GM19397 (cell line): ENCODE measurements at regions not wholly inside any gene's neighbourhood (a gene's known extent, or its start where the extent isn't known, plus 50 kb on each side); places are given as distances from the start of the nearest gene placed in this dataset.
"Not testable (repeated sequence)": the region's sequence is repeated elsewhere in the genome, so short reads cannot be mapped to it uniquely, and the experiment has no call there.

Experiments
- ATAC-seq: cut with Tn5 transposase; IDR thresholded peaks from one replicate; pipeline ENCODE4 v1.9.1; 2021; ENCODE audit warnings: mild to moderate bottlenecking, moderate library complexity; ENCODE audit not compliant: unreplicated experiment

DNA sequence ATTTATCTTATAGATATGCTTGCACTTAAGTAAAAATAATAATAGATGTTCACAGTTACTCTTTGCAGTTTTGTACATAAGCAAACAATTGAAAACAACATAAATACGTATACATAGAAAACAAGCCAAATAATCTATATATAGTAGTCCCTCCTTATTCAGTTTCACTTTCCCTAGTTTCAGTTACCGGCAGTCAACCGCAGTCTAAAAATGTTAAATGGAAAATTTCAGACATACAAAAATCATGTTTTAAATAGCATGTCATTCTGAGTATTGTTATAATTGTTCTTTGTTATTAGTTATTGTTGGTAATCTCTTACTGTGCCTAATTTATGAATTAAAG lies 262.0 kb downstream of the CGGBP1 start:
- no peak for ATAC-seq

DNA sequence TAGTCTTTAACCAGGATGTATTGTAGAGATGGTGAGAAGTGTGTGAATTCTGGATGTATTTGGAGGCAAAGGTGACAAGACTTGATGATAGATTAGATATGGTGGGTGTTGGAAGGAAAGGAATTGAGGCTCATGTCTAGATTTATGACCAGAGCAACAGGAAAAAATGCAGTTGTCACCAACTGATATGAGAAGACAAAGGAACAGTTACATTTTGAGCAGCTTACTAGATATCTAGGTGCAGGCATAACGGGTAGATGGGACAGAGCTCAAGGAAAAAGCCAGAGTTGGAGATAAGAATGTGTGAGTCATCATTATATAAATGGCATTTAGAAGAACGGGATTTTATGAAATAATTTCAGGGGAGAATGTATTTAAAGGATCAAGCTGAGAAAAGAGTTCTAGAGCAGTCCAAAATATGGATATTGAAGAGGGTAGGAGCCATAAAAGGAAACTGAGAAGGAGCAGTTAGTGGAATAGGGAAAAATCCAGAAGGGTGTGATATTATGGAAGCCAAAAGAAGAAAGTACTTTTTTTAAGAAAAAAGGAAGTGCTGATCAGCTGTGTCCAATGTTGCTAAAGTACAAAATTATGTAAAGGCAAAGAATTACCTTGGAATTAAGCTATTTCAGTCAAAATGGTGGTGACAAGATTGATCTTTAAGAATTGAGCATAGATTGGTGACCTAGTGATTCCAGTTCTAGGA lies 262.5 kb downstream of the CGGBP1 start:
- no peak for ATAC-seq

DNA sequence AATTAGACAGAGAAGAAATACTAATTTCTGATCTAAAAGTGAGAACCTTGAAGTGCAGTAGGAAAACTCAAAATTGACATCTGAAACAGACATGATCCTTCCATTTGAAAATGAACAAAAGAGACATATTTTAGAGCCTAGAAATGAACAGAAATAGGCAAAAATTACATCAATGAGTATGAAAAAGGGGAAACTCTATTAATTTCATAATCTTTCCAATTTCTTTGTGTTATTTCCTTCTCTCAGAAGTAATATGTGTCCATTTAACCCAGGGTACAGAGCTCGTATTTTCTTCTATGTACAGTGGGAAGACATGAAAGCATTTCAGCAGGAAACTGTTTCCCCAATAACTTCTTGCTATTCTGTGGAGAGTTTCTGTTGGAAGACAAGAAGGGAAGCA lies 263.1 kb downstream of the CGGBP1 start:
- ATAC-seq: no peak

DNA sequence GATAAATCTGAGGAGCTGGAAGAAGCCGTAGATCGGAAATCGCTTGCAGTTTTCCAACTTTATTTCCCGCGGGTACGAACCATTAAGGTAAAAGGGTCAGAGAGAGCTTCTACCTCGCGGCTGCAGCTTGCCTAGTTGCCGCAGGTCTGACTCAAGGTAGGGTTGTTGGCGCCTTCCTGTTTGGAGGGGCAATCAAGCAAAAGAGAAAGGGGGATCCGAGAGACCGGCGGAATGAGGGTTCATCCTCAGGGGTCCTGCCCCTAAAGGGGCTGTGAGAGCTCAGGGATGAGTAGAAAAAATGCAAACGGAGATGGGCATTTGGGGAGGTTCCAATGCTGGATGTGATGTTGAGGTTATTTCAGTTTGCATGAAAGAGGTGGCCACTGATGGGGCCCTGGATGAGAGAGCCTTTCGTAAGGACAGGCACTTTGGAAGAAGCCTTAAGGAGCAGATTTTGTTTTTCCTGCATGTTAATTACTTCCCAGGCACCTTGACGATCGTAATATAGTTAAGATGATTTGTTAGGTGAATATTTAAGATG lies 265.4 kb downstream of the CGGBP1 start:
- ATAC-seq: no peak

DNA sequence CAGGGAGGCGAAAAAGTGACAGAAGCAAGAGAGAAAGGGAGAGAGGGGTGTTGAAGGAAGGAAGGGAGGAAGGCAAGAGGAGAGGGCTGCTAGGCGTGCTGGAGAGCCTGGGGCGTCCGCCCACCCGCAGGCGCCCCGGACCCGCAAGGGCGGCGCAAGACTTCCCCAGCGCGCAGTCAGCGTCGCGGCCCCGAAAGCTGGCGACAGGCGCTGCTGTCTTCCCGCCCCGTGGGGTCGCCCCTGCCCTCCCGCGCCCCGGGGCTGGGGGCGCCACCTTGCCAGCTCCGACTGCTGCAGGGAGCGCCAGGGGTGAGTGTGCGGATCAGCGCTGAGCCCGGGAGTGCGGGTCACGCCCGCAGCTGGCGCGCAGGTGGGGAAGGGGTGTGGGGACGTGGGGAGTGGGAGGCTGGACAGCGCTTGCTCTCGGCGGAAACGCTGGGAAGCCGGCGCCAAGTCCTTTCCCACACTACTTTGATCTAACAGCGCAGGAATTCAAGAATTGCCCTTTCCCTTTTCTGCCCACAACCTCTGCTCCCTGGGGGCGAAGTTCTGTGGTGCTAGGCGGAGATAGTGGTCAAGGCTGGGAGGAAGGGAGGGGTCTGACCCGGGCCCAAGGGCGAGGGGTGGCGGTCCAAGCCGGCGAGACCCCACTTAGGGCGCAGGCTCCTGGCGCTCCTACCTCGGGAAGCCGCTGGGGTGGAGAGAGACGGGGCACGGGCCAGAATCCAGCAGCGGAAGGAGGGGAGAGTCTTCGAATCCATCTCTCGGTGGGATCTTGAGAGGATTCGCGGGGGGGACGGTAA lies 266.1 kb downstream of the CGGBP1 start, which contains the start of gene HTR1F:
HTR1F (plus strand) TSS at position 173 of the 803 bp plus-strand sequence.
- ATAC-seq: no peak

DNA sequence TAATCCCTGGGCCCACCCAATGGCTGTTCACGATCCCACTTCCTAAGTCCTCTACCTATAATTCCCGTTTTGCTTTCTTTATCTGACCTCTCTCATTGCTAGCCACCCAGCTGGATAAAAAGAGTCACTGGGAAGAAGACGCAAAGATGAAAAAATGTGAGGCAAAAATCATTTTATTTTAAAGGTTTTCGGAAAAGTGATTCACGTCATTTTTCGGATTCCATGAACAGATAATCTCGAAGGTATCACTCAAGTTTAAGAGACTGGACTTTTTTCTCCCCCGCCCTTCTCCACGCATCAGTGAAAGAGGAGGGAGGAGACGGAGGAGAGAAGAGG lies 266.6 kb downstream of the CGGBP1 start:
- no peak for ATAC-seq

DNA sequence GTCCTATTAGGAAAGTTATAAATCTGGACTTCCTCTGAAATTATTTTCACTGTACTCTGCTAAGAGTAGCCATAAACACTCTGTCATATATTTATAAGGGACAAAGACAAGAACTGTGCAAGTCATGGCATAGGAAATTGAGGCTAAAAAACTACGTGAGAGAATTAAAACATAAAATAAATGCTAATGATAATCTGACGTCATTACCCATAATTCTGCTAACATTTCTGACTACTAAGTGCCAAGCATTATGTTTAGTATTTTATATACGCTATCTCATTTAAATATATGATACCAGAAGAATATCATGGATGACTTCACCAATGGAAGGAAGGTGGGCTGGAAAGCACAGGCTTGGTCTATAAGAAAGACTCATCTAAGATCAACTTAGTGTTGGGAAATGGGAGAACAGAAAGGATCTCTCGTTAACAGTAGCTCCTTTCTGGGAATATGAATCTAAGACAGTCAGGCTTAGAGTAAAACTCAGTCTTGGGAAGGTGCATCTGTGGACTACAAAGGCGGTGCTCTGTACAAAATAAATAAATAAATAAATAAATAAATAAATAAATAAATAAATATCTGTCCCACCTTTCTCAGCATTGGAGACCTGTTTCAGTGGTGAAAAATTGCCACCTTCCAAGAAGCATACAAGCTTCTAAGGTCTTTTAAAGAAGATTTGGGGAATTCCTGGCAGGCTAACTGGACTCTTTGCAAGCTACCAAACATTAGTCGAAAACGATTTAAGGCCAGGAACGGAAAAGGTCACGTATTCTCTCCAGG lies 267.4 kb downstream of the CGGBP1 start:
- no peak for ATAC-seq

DNA sequence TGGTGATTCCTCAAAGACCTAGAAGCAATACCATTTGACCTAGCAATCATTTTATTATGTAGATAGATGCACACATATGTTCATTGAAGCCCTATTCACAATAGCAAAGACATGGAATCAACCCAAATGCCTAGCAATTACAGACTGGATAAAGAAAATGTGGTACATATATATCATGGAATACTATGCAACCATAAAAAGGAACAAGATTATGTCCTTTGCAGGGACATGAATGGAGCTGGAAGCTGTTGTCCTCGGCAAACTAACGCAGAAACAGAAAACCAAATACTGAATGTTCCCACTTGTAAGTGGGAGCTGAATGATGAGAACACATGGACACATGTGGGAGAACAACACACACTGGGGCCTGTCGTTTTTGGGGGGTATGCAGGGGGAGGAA lies 269.8 kb downstream of the CGGBP1 start:
- ATAC-seq: not testable (repeated sequence)

DNA sequence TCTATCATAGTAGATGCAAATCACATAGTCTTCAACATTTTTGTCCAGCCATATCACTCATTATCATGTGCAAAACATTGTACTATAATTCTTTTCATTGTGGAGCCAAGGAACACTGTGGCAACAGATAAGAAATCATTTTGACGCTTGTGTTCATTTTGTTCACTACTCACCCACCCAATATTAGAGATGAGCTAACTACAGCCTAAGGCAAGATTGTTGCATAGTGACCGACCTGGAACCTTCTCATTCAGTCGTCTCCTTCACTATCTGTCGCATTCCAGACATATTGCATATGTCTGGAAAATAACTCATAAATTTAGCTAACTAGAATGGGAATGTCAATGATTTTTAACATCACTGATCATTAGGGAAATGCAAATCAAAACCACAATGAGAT lies 270.3 kb downstream of the CGGBP1 start:
- ATAC-seq: no peak

DNA sequence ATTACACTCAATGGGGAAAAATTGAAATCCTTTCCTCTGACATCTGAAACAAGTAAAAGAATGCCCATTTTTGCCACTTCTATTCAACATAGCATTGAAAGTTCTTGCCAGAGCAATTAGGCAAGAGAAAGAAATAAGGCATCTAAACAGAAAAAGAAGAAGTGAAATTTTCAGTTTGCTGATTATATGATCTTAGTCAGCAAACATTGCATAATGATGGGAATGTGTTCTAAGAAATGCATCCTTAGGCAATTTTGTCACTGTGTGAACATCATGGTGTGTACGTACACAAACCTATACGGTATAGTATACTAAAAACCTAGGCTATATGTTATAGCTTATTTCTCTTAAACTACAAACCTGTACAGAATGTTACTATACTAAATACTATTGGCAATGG lies 278.0 kb downstream of the CGGBP1 start:
- ATAC-seq: no peak

DNA sequence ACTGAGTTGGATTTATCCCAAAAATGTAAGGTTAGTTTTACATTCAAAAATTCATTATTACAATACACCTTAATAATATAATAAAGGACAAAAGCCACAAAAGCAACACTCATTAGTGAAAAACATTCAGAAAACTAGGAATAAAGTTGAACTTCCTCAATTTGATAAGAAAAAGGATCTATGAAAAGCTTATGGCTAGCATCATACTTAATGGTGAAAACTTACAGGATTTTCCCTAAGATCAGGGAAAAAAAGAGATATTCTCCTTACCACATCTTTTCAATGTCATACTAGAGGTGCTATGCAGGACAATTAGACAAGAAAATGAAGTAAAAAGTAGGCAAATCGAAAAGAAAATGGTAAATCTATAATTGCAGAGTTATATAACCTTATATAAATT lies 279.9 kb downstream of the CGGBP1 start:
- no peak for ATAC-seq

DNA sequence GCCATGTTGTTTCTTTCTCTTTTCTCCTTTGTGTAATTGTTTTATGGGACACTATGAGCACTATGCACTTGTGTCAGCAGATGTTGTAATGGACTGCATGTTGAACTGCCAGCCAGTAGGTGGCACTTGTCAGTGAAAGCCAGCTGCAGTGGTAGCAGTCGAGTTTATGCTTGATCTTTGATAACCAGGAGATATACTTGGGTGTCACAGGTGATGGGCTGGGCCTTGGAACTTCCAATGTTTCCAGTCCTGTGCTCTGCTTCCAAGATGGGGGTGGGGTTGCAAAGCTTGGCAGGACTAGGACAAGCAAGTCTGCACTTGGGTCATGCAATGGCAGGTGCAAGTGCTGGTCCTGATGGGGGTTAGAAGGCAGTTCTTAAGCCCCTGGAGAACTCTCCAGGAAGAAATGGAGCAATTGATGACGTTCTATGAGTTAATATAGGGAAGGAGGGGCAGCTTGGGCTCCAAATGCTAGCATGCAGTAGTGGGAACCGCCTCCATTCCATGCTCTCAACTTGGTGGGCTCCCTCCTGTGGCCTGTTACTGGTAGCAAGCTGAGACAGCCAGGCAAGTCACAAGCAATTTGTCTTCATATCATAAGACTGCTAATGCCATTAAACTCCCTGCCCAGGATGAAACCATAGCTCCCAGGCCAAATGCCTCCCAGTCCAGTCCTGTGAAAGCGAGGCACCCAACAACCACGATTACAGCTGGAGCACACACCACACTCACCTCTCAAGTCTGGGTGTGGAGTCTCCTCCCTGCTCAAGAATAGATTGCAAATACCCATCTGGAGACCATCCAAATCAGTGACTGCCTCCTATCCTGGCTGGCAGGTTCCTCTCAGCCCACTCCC lies 287.2 kb downstream of the CGGBP1 start:
- ATAC-seq: peak; percentile 98

DNA sequence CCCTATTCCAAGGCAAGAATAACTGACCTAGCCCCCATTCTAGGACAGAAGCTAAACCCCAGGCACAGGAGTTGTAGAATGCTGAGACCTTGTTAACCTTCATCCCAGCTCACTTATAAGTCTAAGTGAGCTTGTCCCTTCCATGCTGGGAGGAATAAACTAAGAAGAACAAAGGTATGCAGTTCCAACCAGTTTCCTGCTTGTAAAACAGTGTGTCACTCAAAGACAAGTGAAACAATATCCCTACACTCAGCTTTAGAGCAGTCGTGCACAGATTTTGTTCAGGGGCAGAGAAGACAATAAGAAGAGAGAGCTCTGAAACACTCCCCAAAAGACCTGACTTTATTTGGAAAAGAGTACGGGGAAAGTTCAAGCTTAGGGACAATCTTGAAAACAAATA lies 292.1 kb downstream of the CGGBP1 start:
- ATAC-seq: no peak

DNA sequence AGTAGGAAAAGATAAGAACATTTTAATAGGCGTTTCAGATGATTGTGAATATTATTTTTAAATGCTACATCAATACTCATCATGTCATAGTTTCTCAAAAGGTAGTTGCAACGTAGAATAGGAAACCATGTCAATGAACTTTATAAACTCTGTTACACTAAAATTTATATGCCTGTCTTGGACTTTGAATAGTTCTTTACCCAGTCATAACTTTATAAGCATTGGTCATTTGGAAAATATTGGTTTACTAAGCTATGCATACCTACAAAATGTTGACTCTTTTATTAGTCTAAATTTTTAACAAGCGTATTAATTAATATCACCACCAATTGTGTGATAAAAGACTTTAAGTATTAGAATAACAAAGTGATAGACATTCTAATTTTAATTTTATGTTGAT lies 293.5 kb downstream of the CGGBP1 start:
- ATAC-seq: no peak

DNA sequence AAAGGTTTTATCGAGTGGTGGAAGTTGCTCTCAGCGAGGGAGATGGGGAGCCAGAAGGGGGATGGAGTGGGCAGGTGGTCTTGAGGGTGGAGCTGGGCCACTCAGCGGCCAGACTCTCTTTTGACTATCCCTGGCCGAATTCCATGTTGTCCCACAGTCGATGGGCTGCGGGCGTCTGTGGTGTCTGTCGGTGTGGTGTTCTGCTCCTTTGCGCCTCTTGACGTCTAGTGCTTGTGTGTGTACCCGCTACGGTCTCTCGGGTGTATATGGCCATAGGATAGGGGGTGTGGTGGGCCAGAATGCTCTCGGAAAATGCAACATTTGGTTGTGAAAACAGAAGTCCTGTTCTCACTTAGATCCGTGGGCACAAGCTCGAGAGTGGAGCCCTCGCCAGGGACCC lies 297.0 kb downstream of the CGGBP1 start:
- no peak for ATAC-seq

DNA sequence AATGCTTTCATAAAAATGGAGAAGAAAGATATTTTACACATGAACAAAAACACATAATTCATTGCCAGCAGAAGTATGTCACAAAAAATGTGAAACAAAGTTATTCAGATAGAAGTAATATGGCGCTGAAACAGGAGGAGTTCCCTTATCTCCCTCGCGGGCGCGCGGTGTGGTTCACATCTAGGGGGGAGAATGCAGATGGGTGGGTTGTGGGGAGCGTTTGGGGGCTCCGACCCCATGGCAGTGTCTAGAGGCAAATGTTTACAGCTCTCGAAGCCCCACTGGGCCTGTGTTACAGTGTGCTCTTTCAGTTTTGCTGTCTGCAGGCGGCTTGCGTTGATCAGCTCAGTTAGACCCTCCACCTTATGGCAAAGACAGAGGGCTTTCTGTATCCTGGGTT lies 297.5 kb downstream of the CGGBP1 start:
- ATAC-seq: no peak

DNA sequence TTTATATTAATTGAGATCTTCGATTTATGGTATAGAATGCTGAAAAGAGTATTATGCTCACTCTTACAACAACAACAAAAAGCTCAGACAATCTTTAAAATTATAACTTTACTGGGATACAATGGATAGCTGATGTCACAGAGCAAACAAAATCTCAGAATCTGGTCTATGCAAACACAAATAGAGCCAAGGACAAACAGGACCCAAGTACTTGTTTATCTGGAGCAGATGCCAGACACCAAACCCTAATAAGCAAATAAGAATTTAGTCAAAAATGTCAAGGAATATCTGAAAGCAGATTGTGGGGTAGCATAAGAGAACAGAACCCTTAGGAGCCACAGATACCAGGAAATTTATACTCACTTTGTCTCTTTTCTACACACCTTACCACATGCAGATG lies 302.2 kb downstream of the CGGBP1 start:
- ATAC-seq: no peak

DNA sequence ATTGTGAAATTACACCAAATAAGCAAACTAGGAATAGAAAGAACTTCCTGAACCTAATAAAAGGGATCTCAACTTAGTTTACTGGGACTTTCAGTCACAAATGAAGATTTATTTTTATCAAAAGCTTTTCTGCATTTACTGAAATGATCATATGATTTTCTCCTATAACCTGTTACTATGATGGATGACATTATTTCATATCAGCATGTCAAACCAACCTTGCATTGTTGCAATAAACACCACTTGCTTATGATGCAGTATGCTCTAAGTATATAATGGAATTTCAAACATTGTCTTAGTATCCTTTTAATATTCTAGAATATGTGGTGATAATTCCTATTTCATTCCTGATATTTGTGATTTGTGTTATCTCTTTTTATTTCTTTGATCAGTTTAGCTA lies 303.0 kb downstream of the CGGBP1 start:
- ATAC-seq: no peak

DNA sequence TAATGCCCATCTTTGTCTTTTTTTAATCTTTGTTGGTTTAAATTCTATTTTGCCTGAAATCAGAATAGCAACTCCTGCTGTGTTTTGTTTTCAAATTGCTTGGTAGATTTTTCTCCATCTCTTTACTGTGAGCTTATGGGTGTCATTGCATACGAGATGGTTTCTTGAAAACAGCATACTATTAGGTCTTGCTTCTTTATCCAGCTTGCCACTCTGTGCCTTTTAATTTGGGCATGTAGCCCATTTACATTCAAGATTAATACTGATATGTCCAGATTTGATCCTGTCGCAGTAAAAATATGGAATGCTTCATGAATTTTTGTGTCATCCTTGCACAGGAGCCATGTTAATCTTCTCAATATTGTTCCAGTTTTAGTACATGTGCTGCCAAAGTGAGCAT lies 316.6 kb downstream of the CGGBP1 start:
- ATAC-seq: no peak

DNA sequence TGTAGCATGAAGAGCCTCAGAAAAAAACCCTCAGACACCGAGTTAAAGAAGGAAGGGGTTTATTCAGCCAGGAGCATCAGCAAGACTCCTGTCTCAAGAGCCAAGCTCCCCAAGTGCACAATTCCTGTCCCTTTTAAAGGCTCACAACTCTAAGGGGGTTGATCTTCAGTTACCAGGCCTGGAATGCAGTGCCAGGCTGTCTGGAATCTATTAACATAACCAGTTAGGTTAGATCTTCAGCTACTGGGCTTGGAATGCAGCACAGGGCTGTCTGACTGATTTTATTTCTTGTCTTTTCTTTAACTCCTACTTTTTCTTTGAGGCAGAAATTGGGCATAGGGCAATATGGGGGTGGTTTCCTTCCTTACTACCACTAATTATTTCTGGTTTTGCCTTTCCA lies 317.9 kb downstream of the CGGBP1 start:
- ATAC-seq: not testable (repeated sequence)

DNA sequence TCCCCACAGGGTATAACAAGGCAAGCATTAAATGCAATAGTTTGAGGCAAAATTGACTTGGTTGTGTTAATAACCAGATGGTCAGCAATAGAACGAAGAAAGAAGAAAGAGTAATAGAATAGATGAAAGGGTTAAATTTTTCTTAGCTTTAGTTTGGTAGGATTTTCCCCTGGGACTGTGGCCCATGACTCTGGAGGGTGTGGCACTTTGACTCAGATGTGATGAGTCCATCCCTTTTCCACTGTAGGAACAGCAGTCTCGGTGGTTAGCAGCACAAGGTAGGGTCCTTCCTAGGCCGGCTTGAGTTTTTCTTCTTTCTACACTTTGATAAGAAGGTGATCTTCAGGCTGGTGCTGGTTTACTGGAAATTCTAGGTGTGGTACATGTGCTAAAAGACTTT lies 321.0 kb downstream of the CGGBP1 start:
- ATAC-seq: not testable (repeated sequence)
